HEK293 (cell line): ENCODE measurements at regions not wholly inside any gene's neighbourhood (a gene's known extent, or its start where the extent isn't known, plus 50 kb on each side); places are given as distances from the start of the nearest gene placed in this dataset.
"Not testable (repeated sequence)": the region's sequence is repeated elsewhere in the genome, so short reads cannot be mapped to it uniquely, and the experiment has no call there.

Experiments used
- CTCF ChIP-seq: fragments of 450-650 bp; formaldehyde crosslinking; IDR thresholded peaks from 2 replicates; pipeline ENCODE4 v1.5.1; 2016; ENCODE audit warnings: missing biosample characterization, missing genetic modification characterization
- TCF7L2 ChIP-seq: IDR thresholded peaks from 2 replicates; pipeline ENCODE4 v1.6.1; 2011; ENCODE audit warnings: low read depth, mild to moderate bottlenecking, inconsistent platforms, low read length, moderate library complexity, borderline replicate concordance
- ZNF354C ChIP-seq: fragments of 450-650 bp; formaldehyde crosslinking; IDR thresholded peaks from 2 replicates; pipeline ENCODE4 v1.5.1; 2016; ENCODE audit warnings: missing biosample characterization, missing genetic modification characterization, low read depth, borderline replicate concordance
- TF ChIP-seq, protein P1 (sequence below): fragments of 450-650 bp; formaldehyde crosslinking; IDR thresholded peaks from 2 replicates; pipeline ENCODE4 v1.5.1; 2017; ENCODE audit warnings: missing biosample characterization, missing genetic modification characterization

DNA sequence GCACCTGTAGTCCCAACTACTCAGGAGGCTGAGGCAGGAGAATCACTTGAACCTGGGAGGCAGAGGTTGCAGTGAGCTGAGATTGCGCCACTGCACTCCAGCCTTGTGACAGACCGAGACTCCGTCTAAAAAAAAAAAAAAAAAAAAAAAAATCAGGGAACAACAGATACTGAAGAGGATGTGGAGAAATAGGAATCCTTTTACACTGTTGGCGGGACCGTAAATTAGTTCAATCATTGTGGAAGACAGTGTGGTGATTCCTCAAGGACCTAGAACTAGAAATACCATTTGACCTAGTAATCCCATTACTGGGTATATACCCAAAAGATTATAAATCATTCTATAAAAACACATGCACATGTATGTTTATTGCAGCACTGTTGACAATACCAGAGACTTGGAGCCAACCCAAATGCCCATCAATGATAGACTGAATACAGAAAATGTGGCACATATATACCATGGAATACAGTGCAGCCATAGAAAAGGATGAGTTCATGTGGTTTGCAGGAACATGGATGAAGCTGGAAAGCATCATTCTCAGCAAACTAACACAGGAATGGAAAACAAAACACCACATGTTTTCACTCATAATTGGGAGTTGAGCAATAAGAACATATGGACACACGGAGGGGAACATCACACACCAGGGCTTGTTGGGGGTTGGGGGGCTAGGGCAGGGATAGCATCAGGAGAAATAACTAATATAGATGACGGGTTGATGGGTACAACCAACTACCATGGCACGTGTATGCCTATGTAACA lies 200.4 kb downstream of the RFPL4B start:
- not testable (repeated sequence) for TF ChIP-seq CTCF; ZNF354C (tag by site-specific recombination); TCF7L2
- TF ChIP-seq, protein P1, sequence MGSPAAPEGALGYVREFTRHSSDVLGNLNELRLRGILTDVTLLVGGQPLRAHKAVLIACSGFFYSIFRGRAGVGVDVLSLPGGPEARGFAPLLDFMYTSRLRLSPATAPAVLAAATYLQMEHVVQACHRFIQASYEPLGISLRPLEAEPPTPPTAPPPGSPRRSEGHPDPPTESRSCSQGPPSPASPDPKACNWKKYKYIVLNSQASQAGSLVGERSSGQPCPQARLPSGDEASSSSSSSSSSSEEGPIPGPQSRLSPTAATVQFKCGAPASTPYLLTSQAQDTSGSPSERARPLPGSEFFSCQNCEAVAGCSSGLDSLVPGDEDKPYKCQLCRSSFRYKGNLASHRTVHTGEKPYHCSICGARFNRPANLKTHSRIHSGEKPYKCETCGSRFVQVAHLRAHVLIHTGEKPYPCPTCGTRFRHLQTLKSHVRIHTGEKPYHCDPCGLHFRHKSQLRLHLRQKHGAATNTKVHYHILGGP: not testable (repeated sequence)
